Activated T-cell treated with anti-CD3 and anti-CD28 coated beads, Interleukin-2, amount 50 U/mL, for 24 hours (primary cell): ENCODE measurements at regions not wholly inside any gene's neighbourhood (a gene's known extent, or its start where the extent isn't known, plus 50 kb on each side); places are given as distances from the start of the nearest gene placed in this dataset.

ENCODE experiments used
- DNase-seq: peaks from one replicate; pipeline ENCODE4 v3.0.0-alpha.2; 2020
- H3K27ac Mint-ChIP-seq: 2 replicates; pipeline ENCODE4 v1.8.0; 2020; ENCODE audit warnings: mild to moderate bottlenecking, mixed read lengths
- H3K27me3 Mint-ChIP-seq: 2 replicates; pipeline ENCODE4 v1.8.0; 2020; ENCODE audit warnings: mixed read lengths
- H3K36me3 Mint-ChIP-seq: 2 replicates; pipeline ENCODE4 v1.8.0; 2020; ENCODE audit warnings: low read depth, mixed read lengths
- H3K4me1 Mint-ChIP-seq: 2 replicates; pipeline ENCODE4 v1.8.0; 2020; ENCODE audit warnings: low read depth, mixed read lengths
- H3K4me3 Mint-ChIP-seq: 2 replicates; pipeline ENCODE4 v1.8.0; 2020; ENCODE audit warnings: mild to moderate bottlenecking, moderate library complexity, mixed read lengths
- H3K9me3 Mint-ChIP-seq: 2 replicates; pipeline ENCODE4 v1.8.0; 2020; ENCODE audit warnings: mixed read lengths

- no peaks in the 10 kb centered on the region for H3K36me3 Mint-ChIP-seq
- DNase-seq = no peak
- no peaks in the 10 kb centered on the region for H3K4me1 Mint-ChIP-seq
- H3K27me3 Mint-ChIP-seq = no peaks in the 10 kb centered on the region
- peaks cover 2% of the 10 kb centered on the region for H3K9me3 Mint-ChIP-seq
- no peak overlapping the region for H3K4me3 Mint-ChIP-seq
- no peak overlapping the region for H3K27ac Mint-ChIP-seq
These were observed 241.3 kb upstream of the GIMD1 start for GRCh38 chr4:106609917-106610316.

- peaks cover 2% of the 10 kb centered on the region for H3K9me3 Mint-ChIP-seq
- H3K27ac Mint-ChIP-seq = no peak overlapping the region
- H3K4me3 Mint-ChIP-seq = no peak overlapping the region
These were observed 239.0 kb upstream of the GIMD1 start for GRCh38 chr4:106607558-106607957.

GRCh38 chr4:106604319-106605051 lies 235.9 kb upstream of the GIMD1 start:
- no peaks in the 10 kb centered on the region for H3K27me3 Mint-ChIP-seq
- no peaks in the 10 kb centered on the region for H3K9me3 Mint-ChIP-seq
- no peak for DNase-seq
- H3K4me3 Mint-ChIP-seq = no peak overlapping the region
- H3K4me1 Mint-ChIP-seq = no peaks in the 10 kb centered on the region
- H3K36me3 Mint-ChIP-seq = no peaks in the 10 kb centered on the region
- no peak overlapping the region for H3K27ac Mint-ChIP-seq

More at GRCh38 chr4:106607558-106607957, 239.0 kb upstream of the GIMD1 start:
- DNase-seq = no peak
- Mint-ChIP-seq H3K36me3 (no peaks in the 10 kb centered on the region), H3K4me1 (no peaks in the 10 kb centered on the region), H3K27me3 (no peaks in the 10 kb centered on the region)

DNA sequence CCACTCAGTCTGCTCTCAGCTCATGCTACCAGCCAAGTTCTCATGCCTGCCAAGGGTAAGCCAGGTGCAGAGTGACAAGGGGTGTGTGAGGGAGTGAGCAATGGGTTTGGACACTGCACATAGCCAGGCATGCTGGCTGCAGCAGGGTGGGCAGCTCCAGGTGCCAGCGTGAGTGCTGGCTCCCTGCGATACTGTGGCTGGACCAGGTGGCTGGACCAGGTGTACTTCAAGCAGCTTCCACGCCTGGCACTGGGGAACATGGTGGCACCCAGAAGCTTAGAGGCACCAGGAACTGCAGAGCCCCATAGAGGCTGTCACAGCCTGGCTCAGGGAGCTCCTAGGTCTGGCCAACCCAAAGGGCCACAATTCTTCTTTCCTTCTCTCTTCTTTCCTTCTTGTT lies 234.9 kb upstream of the GIMD1 start:
- no peak for DNase-seq
- Mint-ChIP-seq H3K4me1 (no peaks in the 10 kb centered on the region), H3K27me3 (no peaks in the 10 kb centered on the region), H3K36me3 (no peaks in the 10 kb centered on the region), H3K4me3 (no peak overlapping the region), H3K27ac (no peak overlapping the region), H3K9me3 (no peaks in the 10 kb centered on the region)

DNA sequence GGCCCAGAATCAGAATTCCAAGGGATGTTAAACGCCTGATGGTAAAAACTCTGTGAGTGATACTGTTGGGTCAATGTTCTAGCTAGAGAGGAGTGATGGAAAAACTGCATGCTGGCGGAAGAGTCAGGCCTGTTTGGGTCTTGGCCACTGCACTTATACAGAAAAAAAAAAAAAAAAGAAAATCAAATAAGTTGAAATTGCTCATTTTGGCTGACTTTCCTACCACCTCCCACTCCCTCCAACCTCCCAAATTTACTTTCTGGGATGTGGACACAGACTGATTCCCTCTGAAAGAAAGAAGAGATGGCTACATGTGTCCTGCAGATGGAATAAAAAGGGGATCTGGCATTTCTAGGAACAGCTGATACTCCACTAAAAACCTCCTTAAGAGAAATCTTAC lies 234.1 kb upstream of the GIMD1 start:
- no peak overlapping the region for H3K27ac Mint-ChIP-seq
- no peaks in the 10 kb centered on the region for H3K9me3 Mint-ChIP-seq
- no peak for DNase-seq
- H3K36me3 Mint-ChIP-seq = no peaks in the 10 kb centered on the region
- no peaks in the 10 kb centered on the region for H3K4me1 Mint-ChIP-seq
- H3K27me3 Mint-ChIP-seq = no peaks in the 10 kb centered on the region
- H3K4me3 Mint-ChIP-seq = no peak overlapping the region

DNA sequence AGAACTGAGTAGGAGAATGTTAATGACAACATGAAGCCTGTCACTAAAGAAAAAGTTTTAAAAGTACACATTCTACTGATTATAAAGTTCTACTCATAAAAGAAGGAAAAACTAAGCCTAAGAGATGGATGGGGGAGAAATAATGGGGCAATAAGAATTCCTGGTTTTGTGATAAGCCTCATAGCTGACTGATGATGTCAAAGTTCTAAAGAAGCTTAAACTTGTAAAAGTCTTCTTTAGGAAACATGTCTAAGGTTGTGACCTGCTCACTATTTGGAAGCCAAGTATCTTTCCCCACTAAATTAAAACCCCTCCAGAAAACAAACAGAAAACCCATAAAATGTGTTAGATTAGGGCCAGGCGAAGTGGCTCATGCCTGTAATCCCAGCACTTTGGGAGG lies 232.9 kb upstream of the GIMD1 start:
- no peak for DNase-seq
- Mint-ChIP-seq H3K36me3 (no peaks in the 10 kb centered on the region), H3K9me3 (no peaks in the 10 kb centered on the region), H3K4me1 (no peaks in the 10 kb centered on the region), H3K27ac (no peak overlapping the region), H3K27me3 (no peaks in the 10 kb centered on the region), H3K4me3 (no peak overlapping the region)

GRCh38 chr4:106595906-106596305 lies 227.3 kb upstream of the GIMD1 start:
- no peaks in the 10 kb centered on the region for H3K27me3 Mint-ChIP-seq
- no peaks in the 10 kb centered on the region for H3K36me3 Mint-ChIP-seq
- no peak for DNase-seq
- no peak overlapping the region for H3K4me3 Mint-ChIP-seq
- no peak overlapping the region for H3K27ac Mint-ChIP-seq
- no peaks in the 10 kb centered on the region for H3K4me1 Mint-ChIP-seq
- H3K9me3 Mint-ChIP-seq = no peaks in the 10 kb centered on the region

- H3K4me1 Mint-ChIP-seq = no peaks in the 10 kb centered on the region
These were observed 225.8 kb upstream of the GIMD1 start for GRCh38 chr4:106594291-106594952.

DNA sequence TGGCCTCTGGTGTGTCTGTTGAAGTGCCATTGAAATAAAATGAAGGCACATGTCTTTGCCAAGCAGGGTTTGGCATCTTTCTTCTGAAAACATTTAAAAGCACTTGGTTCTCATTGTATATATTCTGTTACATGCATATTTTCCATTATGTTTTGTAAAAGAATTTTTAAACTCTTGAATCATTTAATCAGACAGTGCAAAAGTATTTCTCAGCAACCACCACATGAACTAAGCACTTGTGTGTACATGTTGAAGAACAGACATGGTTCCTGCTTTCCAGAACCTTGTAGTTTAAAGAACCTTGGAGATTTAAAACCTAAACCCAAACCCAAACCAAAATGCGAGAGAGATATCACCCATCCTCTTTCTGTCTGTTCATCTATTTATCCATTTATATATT lies 220.3 kb upstream of the GIMD1 start:
- DNase-seq = no peak
- no peaks in the 10 kb centered on the region for H3K36me3 Mint-ChIP-seq
- no peaks in the 10 kb centered on the region for H3K4me1 Mint-ChIP-seq
- H3K4me3 Mint-ChIP-seq = no peak overlapping the region
- no peaks in the 10 kb centered on the region for H3K27me3 Mint-ChIP-seq
- no peak overlapping the region for H3K27ac Mint-ChIP-seq
- H3K9me3 Mint-ChIP-seq = no peaks in the 10 kb centered on the region

More at GRCh38 chr4:106594291-106594952, 225.8 kb upstream of the GIMD1 start:
- H3K4me3 Mint-ChIP-seq = no peak overlapping the region
- no peaks in the 10 kb centered on the region for H3K36me3 Mint-ChIP-seq
- no peak for DNase-seq
- H3K27me3 Mint-ChIP-seq = no peaks in the 10 kb centered on the region
- no peak overlapping the region for H3K27ac Mint-ChIP-seq
- no peaks in the 10 kb centered on the region for H3K9me3 Mint-ChIP-seq

DNA sequence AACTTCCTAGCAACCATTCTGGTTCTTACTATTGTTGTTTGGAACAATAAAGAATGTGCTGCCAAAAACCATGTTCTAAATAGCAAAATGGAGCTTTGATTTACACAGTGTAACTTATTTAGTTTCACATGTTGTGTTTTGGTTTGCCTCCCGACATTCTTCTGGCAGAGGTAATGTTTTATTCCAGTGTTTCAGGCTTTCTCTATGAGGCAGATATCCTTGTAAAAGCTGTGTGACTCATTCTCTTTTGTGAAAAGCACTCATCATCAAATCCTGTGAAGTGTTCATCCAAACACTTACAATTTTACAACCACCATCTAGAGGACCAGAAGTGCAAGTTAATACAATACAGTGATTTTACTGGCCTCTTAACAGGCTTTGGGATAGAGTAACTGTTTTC lies 219.0 kb upstream of the GIMD1 start:
- Mint-ChIP-seq H3K4me1 (no peaks in the 10 kb centered on the region), H3K27me3 (no peaks in the 10 kb centered on the region), H3K36me3 (no peaks in the 10 kb centered on the region), H3K4me3 (no peak overlapping the region), H3K27ac (no peak overlapping the region), H3K9me3 (no peaks in the 10 kb centered on the region)
- DNase-seq = no peak

DNA sequence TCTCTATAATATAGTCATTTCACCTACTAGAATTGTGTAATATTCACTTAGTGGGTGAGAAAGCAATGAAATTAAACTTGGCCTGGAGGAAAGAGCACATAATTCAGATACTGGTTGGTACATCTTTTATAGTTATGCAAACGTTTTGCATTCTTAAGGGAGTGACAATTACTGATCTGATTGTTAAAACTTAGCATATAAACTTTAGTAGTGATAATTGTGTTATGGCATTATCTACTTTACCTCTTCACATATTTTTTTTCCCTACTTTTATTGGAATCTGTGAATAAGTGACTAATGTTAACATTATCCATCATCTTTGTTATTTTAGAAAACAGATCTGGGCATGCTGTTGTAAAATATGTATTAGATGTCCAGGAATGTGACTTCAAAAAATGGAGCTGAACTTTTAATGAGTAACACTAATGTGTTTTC lies 217.4 kb upstream of the GIMD1 start:
- Mint-ChIP-seq H3K27ac (no peak overlapping the region), H3K9me3 (no peaks in the 10 kb centered on the region), H3K4me3 (no peak overlapping the region), H3K4me1 (no peaks in the 10 kb centered on the region), H3K36me3 (no peaks in the 10 kb centered on the region), H3K27me3 (no peaks in the 10 kb centered on the region)
- no peak for DNase-seq

DNA sequence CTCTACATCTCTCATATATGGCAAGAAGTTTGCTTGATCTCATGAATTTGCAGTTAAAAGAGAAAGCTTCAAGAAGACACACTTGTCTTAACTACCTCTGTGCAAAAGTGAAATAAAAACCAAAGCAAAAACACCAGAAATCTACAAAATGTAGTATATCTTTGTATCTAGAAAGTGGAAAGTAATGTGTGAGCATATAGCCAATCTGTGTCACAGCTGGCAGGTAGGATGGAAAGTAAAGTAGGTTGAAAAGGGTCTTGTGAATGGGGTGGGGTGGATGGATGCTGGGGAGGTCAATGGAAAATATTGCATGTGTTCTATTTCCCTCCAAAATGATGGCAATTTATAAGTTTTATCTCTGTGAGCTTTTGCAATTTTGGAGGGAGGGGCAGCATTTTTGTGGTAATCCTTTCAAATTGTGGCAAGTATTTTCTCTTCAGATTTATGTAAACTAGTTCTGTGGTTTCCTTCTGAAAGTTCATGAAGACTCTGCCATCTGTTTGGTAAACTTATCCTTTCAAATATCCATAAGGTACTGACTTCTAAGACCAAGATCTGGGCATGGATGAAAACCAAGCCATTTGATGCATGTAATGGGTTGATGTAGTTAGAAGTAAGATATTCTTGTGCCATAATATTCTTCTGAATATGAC lies 215.9 kb upstream of the GIMD1 start:
- no peak overlapping the region for H3K4me3 Mint-ChIP-seq
- H3K27ac Mint-ChIP-seq = no peak overlapping the region
- no peak for DNase-seq
- no peaks in the 10 kb centered on the region for H3K4me1 Mint-ChIP-seq
- no peaks in the 10 kb centered on the region for H3K27me3 Mint-ChIP-seq
- H3K36me3 Mint-ChIP-seq = no peaks in the 10 kb centered on the region
- no peaks in the 10 kb centered on the region for H3K9me3 Mint-ChIP-seq

GRCh38 chr4:106583567-106583966 lies 215.0 kb upstream of the GIMD1 start:
- no peaks in the 10 kb centered on the region for H3K27me3 Mint-ChIP-seq
- no peaks in the 10 kb centered on the region for H3K9me3 Mint-ChIP-seq
- H3K4me1 Mint-ChIP-seq = no peaks in the 10 kb centered on the region
- H3K27ac Mint-ChIP-seq = no peak overlapping the region
- H3K36me3 Mint-ChIP-seq = no peaks in the 10 kb centered on the region
- DNase-seq = no peak
- H3K4me3 Mint-ChIP-seq = no peak overlapping the region

DNA sequence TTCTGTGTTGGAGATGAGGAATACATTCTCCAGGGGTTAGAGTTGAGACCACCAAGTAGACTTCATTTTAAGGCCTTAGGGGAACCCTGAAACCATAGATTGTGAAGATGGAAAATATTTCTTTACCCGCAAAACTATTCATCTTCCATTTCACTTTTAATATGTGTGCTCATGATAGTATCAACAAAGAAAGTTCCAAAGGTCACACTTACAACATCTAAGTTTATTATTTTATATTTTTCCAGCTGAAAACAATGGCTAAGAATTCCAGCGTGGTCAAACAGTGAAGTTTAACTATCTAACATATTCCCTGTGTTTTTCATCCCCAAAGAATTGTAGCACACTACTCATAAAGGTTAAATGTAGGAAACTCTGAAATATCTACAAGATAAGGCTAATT lies 214.5 kb upstream of the GIMD1 start:
- Mint-ChIP-seq H3K36me3 (no peaks in the 10 kb centered on the region), H3K27ac (no peak overlapping the region), H3K9me3 (no peaks in the 10 kb centered on the region), H3K4me3 (no peak overlapping the region), H3K4me1 (no peaks in the 10 kb centered on the region), H3K27me3 (no peaks in the 10 kb centered on the region)
- no peak for DNase-seq

DNA sequence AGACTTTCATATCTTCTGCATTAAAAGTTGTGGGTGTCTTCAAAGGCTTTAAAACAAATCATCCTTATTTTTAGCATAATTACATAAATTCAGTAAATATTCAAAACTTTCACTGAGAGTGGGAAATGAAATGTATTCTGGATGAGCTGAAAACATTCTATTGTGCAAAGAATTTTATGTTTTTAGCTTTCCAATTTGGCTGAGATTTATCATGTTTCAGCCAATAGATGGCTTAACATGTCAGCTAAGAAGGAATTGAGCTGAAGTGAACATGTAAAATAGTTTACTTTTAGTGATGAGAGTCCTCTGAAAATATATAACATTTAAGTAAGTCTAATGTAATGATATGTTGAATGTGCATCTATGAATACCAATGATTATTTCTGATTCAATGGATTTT lies 213.5 kb upstream of the GIMD1 start:
- Mint-ChIP-seq H3K4me3 (no peak overlapping the region), H3K27me3 (no peaks in the 10 kb centered on the region), H3K27ac (no peak overlapping the region), H3K9me3 (no peaks in the 10 kb centered on the region), H3K4me1 (no peaks in the 10 kb centered on the region), H3K36me3 (no peaks in the 10 kb centered on the region)
- no peak for DNase-seq
